Spleen (tissue), 7 donors: ENCODE measurements at regions not wholly inside any gene's neighbourhood (a gene's known extent, or its start where the extent isn't known, plus 50 kb on each side); places are given as distances from the start of the nearest gene placed in this dataset.

Experiments used
- CTCF ChIP-seq, 11 experiments: fragments of 200-600 bp in 7 of 11; fragments of 450-650 bp in 4 of 11; sonication (generic) in 4 of 11; IDR thresholded peaks in 8 of 11; conservative IDR thresholded peaks in 3 of 11; 1 replicate in 7 of 11; 2 replicates in 4 of 11; pipeline versions ENCODE4 v1.4.0 to v1.8.0; 2016 to 2021; ENCODE audit warnings: antibody characterized with exemption in 11 of 11, inconsistent platforms in 4 of 11, mild to moderate bottlenecking in 1 of 11
- POLR2A ChIP-seq, 3 donors: fragments of 450-650 bp; IDR thresholded peaks; one replicate each; pipeline ENCODE4 v1.5.1; 2017; ENCODE audit warnings: antibody characterized with exemption in 3 of 3, mild to moderate bottlenecking in 1 of 3
- donor health status: DM: no; HTN: no; CAD: no; lungs with moderate emphysema.
- donor health status: DM: no; HTN: no; CAD: no.
- donor health status: DM: no; HTN: no; CAD: no.

GRCh38 chr14:101153691-101154090, 250.2 kb upstream of the RTL1 start:
- TF ChIP-seq CTCF (IDR thresholded peaks at IDR 0.05 in 8 of 11, conservative IDR thresholded peaks at IDR 0.05 in 3 of 11) (no peak), POLR2A (IDR thresholded peaks at IDR 0.05) (no peak)
